Left ventricle myocardium inferior (tissue), 1 donor: ENCODE measurements at regions not wholly inside any gene's neighbourhood (a gene's known extent, or its start where the extent isn't known, plus 50 kb on each side); places are given as distances from the start of the nearest gene placed in this dataset.
"Not testable (repeated sequence)": the region's sequence is repeated elsewhere in the genome, so short reads cannot be mapped to it uniquely, and the experiment has no call there.

Source experiments
- DNase-seq: peaks from one replicate; pipeline ENCODE4 v3.0.0-alpha.2; 2020
- H3K27ac ChIP-seq: fragments of 200-600 bp; replicated peaks from 2 replicates; pipeline ENCODE4 v1.8.0; 2021
- H3K27me3 ChIP-seq: fragments of 200-600 bp; 2 replicates; pipeline ENCODE4 v1.8.0; 2021; ENCODE audit warnings: low read depth
- H3K36me3 ChIP-seq: fragments of 200-600 bp; 2 replicates; pipeline ENCODE4 v1.8.0; 2021
- H3K4me1 ChIP-seq: fragments of 200-600 bp; 2 replicates; pipeline ENCODE4 v1.8.0; 2021
- H3K4me3 ChIP-seq: fragments of 200-600 bp; 2 replicates; pipeline ENCODE4 v1.8.0; 2021; ENCODE audit warnings: mild to moderate bottlenecking, moderate library complexity
- H3K9me3 ChIP-seq: fragments of 200-600 bp; replicated peaks from 2 replicates; pipeline ENCODE4 v1.8.0; 2021
- intact Hi-C: fragments of 100-400 bp; cut with micrococcal nuclease; formaldehyde crosslinking; loops from one replicate; pipeline ENCODE4 v1.11.0; 2022
- TF ChIP-seq, protein P1 (sequence below): fragments of 200-600 bp; IDR thresholded peaks from 2 replicates; pipeline ENCODE4 v1.8.0; 2021; ENCODE audit warnings: antibody characterized with exemption, mild to moderate bottlenecking, borderline replicate concordance
- donor health status: DM: no; HTN: yes; CAD: no; lungs with severe emphysema.

- no peak for DNase-seq
- intact Hi-C loops = no loop called here
- Histone ChIP-seq H3K27me3 (no peaks in the 10 kb centered on the region), H3K27ac (no peak overlapping the region), H3K36me3 (no peaks in the 10 kb centered on the region), H3K4me3 (no peak overlapping the region), H3K4me1 (no peaks in the 10 kb centered on the region), H3K9me3 (peaks cover 5% of the 10 kb centered on the region)
- TF ChIP-seq, protein P1, sequence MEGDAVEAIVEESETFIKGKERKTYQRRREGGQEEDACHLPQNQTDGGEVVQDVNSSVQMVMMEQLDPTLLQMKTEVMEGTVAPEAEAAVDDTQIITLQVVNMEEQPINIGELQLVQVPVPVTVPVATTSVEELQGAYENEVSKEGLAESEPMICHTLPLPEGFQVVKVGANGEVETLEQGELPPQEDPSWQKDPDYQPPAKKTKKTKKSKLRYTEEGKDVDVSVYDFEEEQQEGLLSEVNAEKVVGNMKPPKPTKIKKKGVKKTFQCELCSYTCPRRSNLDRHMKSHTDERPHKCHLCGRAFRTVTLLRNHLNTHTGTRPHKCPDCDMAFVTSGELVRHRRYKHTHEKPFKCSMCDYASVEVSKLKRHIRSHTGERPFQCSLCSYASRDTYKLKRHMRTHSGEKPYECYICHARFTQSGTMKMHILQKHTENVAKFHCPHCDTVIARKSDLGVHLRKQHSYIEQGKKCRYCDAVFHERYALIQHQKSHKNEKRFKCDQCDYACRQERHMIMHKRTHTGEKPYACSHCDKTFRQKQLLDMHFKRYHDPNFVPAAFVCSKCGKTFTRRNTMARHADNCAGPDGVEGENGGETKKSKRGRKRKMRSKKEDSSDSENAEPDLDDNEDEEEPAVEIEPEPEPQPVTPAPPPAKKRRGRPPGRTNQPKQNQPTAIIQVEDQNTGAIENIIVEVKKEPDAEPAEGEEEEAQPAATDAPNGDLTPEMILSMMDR = no peak
These were observed 619.0 kb downstream of the FRK start for GRCh38 chr6:115441651-115442050.

GRCh38 chr6:115415378-115415777, 645.3 kb downstream of the FRK start:
- H3K27ac ChIP-seq = no peak overlapping the region
- H3K27me3 ChIP-seq = no peaks in the 10 kb centered on the region
- H3K36me3 ChIP-seq = no peaks in the 10 kb centered on the region
- TF ChIP-seq, protein P1 = no peak
- intact Hi-C loops = no loop called here
- DNase-seq = no peak
- no peak overlapping the region for H3K4me3 ChIP-seq
- peaks cover 16% of the 10 kb centered on the region for H3K9me3 ChIP-seq
- no peaks in the 10 kb centered on the region for H3K4me1 ChIP-seq

GRCh38 chr6:115414916-115415315, 645.8 kb downstream of the FRK start:
- peaks cover 16% of the 10 kb centered on the region for H3K9me3 ChIP-seq
- H3K27me3 ChIP-seq, DNase-seq, H3K4me3 ChIP-seq, H3K4me1 ChIP-seq, H3K27ac ChIP-seq, H3K36me3 ChIP-seq, intact Hi-C loops: not testable (repeated sequence)

DNA sequence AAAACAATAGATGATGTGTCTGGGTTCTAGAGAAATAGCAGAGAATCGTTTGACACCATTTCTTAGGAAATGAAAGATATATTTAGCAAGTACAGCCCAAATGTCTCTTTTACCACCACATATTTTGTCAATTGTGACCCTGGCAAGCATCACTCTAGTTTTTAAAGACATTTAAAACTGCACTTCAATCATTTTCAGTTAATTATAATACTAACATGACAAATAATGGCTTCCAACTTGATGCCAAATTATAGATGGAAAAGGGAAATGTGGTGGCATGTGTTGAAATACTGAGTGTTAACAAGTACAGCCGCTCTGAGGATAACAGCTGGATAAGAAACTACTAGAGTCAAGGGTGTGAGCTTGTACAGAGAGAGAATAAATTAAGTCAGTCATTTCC, 648.9 kb downstream of the FRK start:
- intact Hi-C loops = no loop called here
- Histone ChIP-seq H3K4me1 (no peaks in the 10 kb centered on the region), H3K27ac (no peak overlapping the region), H3K9me3 (peaks cover 5% of the 10 kb centered on the region), H3K36me3 (no peaks in the 10 kb centered on the region), H3K27me3 (no peaks in the 10 kb centered on the region), H3K4me3 (no peak overlapping the region)
- no peak for DNase-seq
- TF ChIP-seq, protein P1 = no peak

- Histone ChIP-seq H3K9me3 (peaks cover 15% of the 10 kb centered on the region), H3K4me1 (no peaks in the 10 kb centered on the region), H3K27ac (no peak overlapping the region), H3K36me3 (no peaks in the 10 kb centered on the region), H3K4me3 (no peak overlapping the region), H3K27me3 (no peaks in the 10 kb centered on the region)
- TF ChIP-seq, protein P1 = no peak
- intact Hi-C loops = no loop called here
- no peak for DNase-seq
These were observed 656.2 kb downstream of the FRK start for GRCh38 chr6:115404446-115404845.

DNA sequence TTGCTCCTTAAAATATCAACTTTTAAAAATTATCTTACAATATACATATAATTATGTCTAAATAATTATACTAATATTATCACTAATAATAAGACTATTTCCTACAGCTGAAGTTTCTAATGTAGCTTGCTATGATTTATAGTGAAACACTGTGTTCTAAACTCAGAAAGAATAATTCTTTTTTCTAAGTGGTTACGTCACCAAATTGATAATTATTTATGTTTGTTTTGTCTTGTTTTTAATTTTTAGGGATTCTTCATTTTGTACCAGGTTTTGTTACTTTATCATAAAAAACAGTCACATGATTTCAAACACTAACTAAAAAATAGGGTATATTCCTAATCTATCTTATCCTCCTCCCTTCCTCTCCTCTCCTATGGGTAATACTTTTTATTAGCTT, 662.1 kb downstream of the FRK start:
- DNase-seq = no peak
- TF ChIP-seq, protein P1 = no peak
- Histone ChIP-seq H3K4me1 (no peaks in the 10 kb centered on the region), H3K9me3 (peaks cover 19% of the 10 kb centered on the region), H3K27ac (no peak overlapping the region), H3K36me3 (no peaks in the 10 kb centered on the region), H3K27me3 (no peaks in the 10 kb centered on the region), H3K4me3 (no peak overlapping the region)
- intact Hi-C loops = no loop called here
